ENCODE measurements at regions not wholly inside any gene's neighbourhood (a gene's known extent, or its start where the extent isn't known, plus 50 kb on each side); places are given as distances from the start of the nearest gene placed in this dataset.

DNA sequence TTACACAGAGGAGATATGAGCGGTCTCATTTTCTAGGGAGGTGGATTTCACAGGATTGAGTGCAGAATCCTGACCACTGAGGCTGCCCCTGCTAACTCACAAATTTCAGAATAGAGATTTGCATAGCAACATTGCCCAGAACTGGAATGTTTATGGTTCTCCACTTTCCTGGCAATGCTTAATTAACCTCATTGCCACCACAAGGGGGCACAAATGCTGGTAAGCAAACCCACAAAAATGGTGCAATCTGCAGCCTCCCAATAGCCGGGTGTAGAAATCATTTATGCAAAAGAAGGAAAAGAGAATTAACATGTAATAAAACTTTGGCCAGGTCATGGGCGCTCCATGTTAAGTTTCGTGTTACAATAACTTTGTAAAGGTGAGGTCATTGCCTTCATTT is 112.4 kb downstream of the CYRIA start:
- Histone ChIP-seq H3K4me3 (ENCODE audit: low read depth, low read length) (no peak overlapping the region), H3K4me1 (ENCODE audit: control insufficient read depth, insufficient read depth, low read length) (no peaks in the 10 kb centered on the region), H3K9me3 (ENCODE audit: control insufficient read depth, insufficient read depth, low read depth, low read length) (no peaks in the 10 kb centered on the region), H3K27ac (ENCODE audit: extremely low read depth, low read depth, low read length) (no peak overlapping the region), H3K36me3 (ENCODE audit: control insufficient read depth in 2 of 2, insufficient read depth in 1 of 2, low read length in 2 of 2) (peaks cover 0 to 8% of the 10 kb centered on the region in 2 experiments; a peak in 1 of 3 replicates)
- no peak for TF ChIP-seq ZNF16 (tag by site-specific recombination; IDR thresholded peaks at IDR 0.05; ENCODE audit: low read depth)
- TF ChIP-seq ZNF747 (tag by site-specific recombination; IDR thresholded peaks at IDR 0.05): no peak
- TF ChIP-seq ZNF114 (tag by site-specific recombination; IDR thresholded peaks at IDR 0.05): no peak
- no peak for TF ChIP-seq ZNF292 (tag by site-specific recombination; IDR thresholded peaks at IDR 0.05; ENCODE audit: borderline replicate concordance, low read depth)
- TF ChIP-seq ZNF777 (tag by site-specific recombination; IDR thresholded peaks at IDR 0.05; ENCODE audit: borderline replicate concordance): no peak
- no peak for TF ChIP-seq OSR2 (tag by site-specific recombination; IDR thresholded peaks at IDR 0.05)
- CTCF ChIA-PET: interaction anchor here (0.6 to 7.5 kb wide), 7 partner anchors 9 to 204 kb away, joined by 3 to 37 read pairs (median 6); no protein-coding TSS in a partner anchor
- POLR2A ChIA-PET: no interaction called here

DNA sequence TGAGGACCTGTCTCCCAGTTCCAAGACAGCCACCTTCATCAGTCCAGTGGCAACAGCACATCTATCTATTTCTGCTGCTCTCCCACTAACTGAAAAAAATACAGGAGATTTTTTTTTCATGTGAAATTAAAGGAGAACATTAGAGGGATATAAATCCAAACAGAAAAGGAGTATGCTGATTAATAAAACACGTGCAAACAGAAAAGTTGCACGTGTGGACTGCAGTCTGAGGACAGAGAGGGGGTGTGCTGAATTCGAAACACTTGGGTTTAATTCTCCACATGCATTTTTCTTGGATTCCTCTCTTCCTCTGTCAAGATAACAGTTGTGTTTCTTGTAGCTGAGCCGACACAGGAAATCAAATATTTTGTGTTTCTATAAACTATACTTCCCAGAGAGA is 113.4 kb downstream of the CYRIA start:
- Histone ChIP-seq H3K4me3 (ENCODE audit: low read depth, low read length) (no peak overlapping the region), H3K4me1 (ENCODE audit: control insufficient read depth, insufficient read depth, low read length) (no peaks in the 10 kb centered on the region), H3K36me3 (ENCODE audit: control insufficient read depth in 2 of 2, insufficient read depth in 1 of 2, low read length in 2 of 2) (peaks cover 0 to 7% of the 10 kb centered on the region in 2 experiments; a peak in 1 of 3 replicates), H3K27ac (ENCODE audit: extremely low read depth, low read depth, low read length) (no peak overlapping the region), H3K9me3 (ENCODE audit: control insufficient read depth, insufficient read depth, low read depth, low read length) (no peaks in the 10 kb centered on the region)
- TF ChIP-seq ZNF621 (tag by site-specific recombination; IDR thresholded peaks at IDR 0.05) (no peak), ZBTB1 (tag by site-specific recombination; IDR thresholded peaks at IDR 0.05) (no peak), ZXDB (tag by site-specific recombination; IDR thresholded peaks at IDR 0.05) (no peak)
- TF ChIP-seq, protein P1, sequence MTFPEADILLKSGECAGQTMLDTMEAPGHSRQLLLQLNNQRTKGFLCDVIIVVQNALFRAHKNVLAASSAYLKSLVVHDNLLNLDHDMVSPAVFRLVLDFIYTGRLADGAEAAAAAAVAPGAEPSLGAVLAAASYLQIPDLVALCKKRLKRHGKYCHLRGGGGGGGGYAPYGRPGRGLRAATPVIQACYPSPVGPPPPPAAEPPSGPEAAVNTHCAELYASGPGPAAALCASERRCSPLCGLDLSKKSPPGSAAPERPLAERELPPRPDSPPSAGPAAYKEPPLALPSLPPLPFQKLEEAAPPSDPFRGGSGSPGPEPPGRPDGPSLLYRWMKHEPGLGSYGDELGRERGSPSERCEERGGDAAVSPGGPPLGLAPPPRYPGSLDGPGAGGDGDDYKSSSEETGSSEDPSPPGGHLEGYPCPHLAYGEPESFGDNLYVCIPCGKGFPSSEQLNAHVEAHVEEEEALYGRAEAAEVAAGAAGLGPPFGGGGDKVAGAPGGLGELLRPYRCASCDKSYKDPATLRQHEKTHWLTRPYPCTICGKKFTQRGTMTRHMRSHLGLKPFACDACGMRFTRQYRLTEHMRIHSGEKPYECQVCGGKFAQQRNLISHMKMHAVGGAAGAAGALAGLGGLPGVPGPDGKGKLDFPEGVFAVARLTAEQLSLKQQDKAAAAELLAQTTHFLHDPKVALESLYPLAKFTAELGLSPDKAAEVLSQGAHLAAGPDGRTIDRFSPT (tag by site-specific recombination; IDR thresholded peaks at IDR 0.05): no peak
- POLR2A ChIA-PET: no interaction called here
- CTCF ChIA-PET: interaction anchor here (0.6 to 7.5 kb wide), 4 partner anchors 15 to 205 kb away, joined by 4 to 37 read pairs (median 8); no protein-coding TSS in a partner anchor

DNA sequence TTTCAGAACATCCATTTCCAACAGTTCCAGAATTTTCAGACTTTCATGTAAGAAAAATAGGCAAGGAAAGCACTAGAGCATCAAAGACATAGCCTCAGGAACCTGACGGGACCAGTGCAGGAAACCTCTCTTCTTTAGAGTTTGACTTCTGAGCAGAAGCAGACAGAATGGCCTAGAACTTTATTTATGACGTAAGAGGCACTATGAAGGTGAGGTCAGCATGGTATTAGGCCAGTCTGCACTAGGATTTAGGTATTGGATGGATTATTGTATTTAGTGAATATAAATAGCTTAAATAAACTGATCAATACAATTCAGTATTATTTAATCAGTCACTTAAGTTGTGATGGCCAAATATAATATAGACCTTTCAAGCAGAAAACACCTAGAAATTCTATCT is 117.6 kb downstream of the CYRIA start:
- no peak overlapping the region for H3K4me3 ChIP-seq (ENCODE audit: low read depth, low read length)
- CTCF ChIA-PET: no interaction called here
- H3K27ac ChIP-seq (ENCODE audit: extremely low read depth, low read depth, low read length): no peak overlapping the region
- POLR2A ChIA-PET: no interaction called here
- H3K9me3 ChIP-seq (ENCODE audit: control insufficient read depth, insufficient read depth, low read depth, low read length): no peaks in the 10 kb centered on the region
- peaks cover 0 to 3% of the 10 kb centered on the region in 2 experiments; a peak in 1 of 3 replicates for H3K36me3 ChIP-seq (ENCODE audit: control insufficient read depth in 2 of 2, insufficient read depth in 1 of 2, low read length in 2 of 2)
- H3K4me1 ChIP-seq (ENCODE audit: control insufficient read depth, insufficient read depth, low read length): no peaks in the 10 kb centered on the region
- TF ChIP-seq, protein P2, sequence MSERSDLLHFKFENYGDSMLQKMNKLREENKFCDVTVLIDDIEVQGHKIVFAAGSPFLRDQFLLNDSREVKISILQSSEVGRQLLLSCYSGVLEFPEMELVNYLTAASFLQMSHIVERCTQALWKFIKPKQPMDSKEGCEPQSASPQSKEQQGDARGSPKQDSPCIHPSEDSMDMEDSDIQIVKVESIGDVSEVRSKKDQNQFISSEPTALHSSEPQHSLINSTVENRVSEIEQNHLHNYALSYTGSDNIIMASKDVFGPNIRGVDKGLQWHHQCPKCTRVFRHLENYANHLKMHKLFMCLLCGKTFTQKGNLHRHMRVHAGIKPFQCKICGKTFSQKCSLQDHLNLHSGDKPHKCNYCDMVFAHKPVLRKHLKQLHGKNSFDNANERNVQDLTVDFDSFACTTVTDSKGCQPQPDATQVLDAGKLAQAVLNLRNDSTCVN (tag by site-specific recombination; optimal IDR thresholded peaks at IDR 0.05): no peak
- TF ChIP-seq, protein P3, sequence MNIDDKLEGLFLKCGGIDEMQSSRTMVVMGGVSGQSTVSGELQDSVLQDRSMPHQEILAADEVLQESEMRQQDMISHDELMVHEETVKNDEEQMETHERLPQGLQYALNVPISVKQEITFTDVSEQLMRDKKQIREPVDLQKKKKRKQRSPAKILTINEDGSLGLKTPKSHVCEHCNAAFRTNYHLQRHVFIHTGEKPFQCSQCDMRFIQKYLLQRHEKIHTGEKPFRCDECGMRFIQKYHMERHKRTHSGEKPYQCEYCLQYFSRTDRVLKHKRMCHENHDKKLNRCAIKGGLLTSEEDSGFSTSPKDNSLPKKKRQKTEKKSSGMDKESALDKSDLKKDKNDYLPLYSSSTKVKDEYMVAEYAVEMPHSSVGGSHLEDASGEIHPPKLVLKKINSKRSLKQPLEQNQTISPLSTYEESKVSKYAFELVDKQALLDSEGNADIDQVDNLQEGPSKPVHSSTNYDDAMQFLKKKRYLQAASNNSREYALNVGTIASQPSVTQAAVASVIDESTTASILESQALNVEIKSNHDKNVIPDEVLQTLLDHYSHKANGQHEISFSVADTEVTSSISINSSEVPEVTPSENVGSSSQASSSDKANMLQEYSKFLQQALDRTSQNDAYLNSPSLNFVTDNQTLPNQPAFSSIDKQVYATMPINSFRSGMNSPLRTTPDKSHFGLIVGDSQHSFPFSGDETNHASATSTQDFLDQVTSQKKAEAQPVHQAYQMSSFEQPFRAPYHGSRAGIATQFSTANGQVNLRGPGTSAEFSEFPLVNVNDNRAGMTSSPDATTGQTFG (tag by site-specific recombination; IDR thresholded peaks at IDR 0.05; ENCODE audit: borderline replicate concordance): no peak
- TF ChIP-seq, protein P1 (tag by site-specific recombination; IDR thresholded peaks at IDR 0.05): no peak
- no peak for TF ChIP-seq ZNF837 (tag by site-specific recombination; IDR thresholded peaks at IDR 0.05)
- TF ChIP-seq KLF9 (tag by site-specific recombination; IDR thresholded peaks at IDR 0.05; ENCODE audit: low read depth): no peak
- TF ChIP-seq, protein P4, sequence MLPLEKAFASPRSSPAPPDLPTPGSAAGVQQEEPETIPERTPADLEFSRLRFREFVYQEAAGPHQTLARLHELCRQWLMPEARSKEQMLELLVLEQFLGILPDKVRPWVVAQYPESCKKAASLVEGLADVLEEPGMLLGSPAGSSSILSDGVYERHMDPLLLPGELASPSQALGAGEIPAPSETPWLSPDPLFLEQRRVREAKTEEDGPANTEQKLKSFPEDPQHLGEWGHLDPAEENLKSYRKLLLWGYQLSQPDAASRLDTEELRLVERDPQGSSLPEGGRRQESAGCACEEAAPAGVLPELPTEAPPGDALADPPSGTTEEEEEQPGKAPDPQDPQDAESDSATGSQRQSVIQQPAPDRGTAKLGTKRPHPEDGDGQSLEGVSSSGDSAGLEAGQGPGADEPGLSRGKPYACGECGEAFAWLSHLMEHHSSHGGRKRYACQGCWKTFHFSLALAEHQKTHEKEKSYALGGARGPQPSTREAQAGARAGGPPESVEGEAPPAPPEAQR (tag by site-specific recombination; IDR thresholded peaks at IDR 0.05): no peak
- no peak for TF ChIP-seq ZNF423 (tag by site-specific recombination; IDR thresholded peaks at IDR 0.05)
- TF ChIP-seq ZIC2 (tag by site-specific recombination; IDR thresholded peaks at IDR 0.05): no peak
- TF ChIP-seq RBAK (tag by site-specific recombination; IDR thresholded peaks at IDR 0.05): no peak
- TF ChIP-seq ZNF843 (tag by site-specific recombination; IDR thresholded peaks at IDR 0.05): no peak
- no peak for TF ChIP-seq ZNF664 (tag by site-specific recombination; IDR thresholded peaks at IDR 0.05)
- TF ChIP-seq ZXDB (tag by site-specific recombination; IDR thresholded peaks at IDR 0.05): no peak
- TF ChIP-seq ZBTB21 (tag by site-specific recombination; IDR thresholded peaks at IDR 0.05): no peak
